Lung (tissue), 11 donors: ENCODE measurements at regions not wholly inside any gene's neighbourhood (a gene's known extent, or its start where the extent isn't known, plus 50 kb on each side); places are given as distances from the start of the nearest gene placed in this dataset.
A peak's percentile ranks its signal among the peaks of the same experiment; 100 is the strongest.

ENCODE experiments used
- ATAC-seq: fragments of 200-7000 bp; cut with Tn5 transposase; one replicate; pipeline ENCODE4 v1.9.1; 2020; ENCODE audit warnings: moderate number of reproducible peaks; ENCODE audit not compliant: insufficient read depth, low FRiP score
- DNase-seq, 3 donors: peaks; one replicate each; pipeline ENCODE4 v3.0.0-alpha.2; 2013 to 2017
- H3K27ac ChIP-seq, 2 donors: one replicate each; pipeline ENCODE4 v1.5.1; 2013; ENCODE audit warnings: mild to moderate bottlenecking in 2 of 2, moderate library complexity in 2 of 2, control low read depth in 1 of 2, inconsistent platforms in 1 of 2, low read depth in 1 of 2, low read length in 1 of 2
- H3K27me3 ChIP-seq, 3 donors: one replicate each; pipeline ENCODE4 v1.5.1; 2013; ENCODE audit warnings: low read length in 2 of 3; ENCODE audit not compliant: control insufficient read depth in 3 of 3, insufficient read depth in 3 of 3
- H3K36me3 ChIP-seq, 4 donors: one replicate each; pipeline ENCODE4 v1.5.1; 2013; ENCODE audit warnings: low read length in 4 of 4, mild to moderate bottlenecking in 1 of 4, moderate library complexity in 1 of 4; ENCODE audit not compliant: control insufficient read depth in 4 of 4, insufficient read depth in 4 of 4
- H3K4me1 ChIP-seq, 5 donors: one replicate each; pipeline ENCODE4 v1.5.1; 2013; ENCODE audit warnings: low read length in 5 of 5, mild to moderate bottlenecking in 2 of 5, moderate library complexity in 1 of 5; ENCODE audit not compliant: control insufficient read depth in 5 of 5, insufficient read depth in 5 of 5
- H3K4me3 ChIP-seq: one replicate; pipeline ENCODE4 v1.5.1; 2013; ENCODE audit warnings: mild to moderate bottlenecking, control low read depth, moderate library complexity
- H3K9ac ChIP-seq, 2 donors: one replicate each; pipeline ENCODE4 v1.5.1; 2013; ENCODE audit warnings: low read length in 2 of 2, control low read depth in 1 of 2; ENCODE audit not compliant: insufficient read depth in 1 of 2
- H3K9me3 ChIP-seq, 4 donors: one replicate each; pipeline ENCODE4 v1.5.1; 2013; ENCODE audit warnings: low read length in 3 of 4, mild to moderate bottlenecking in 1 of 4, moderate library complexity in 1 of 4; ENCODE audit not compliant: control insufficient read depth in 4 of 4, insufficient read depth in 3 of 4
- WGBS, 2 donors: extraction: QIAGEN DNeasy Blood & Tissue Kit; methylation state at CpG; one replicate each; pipeline ENCODE4 v1.1.7; 2013; 5-methylcytosine and 5-hydroxymethylcytosine counted together
- TF ChIP-seq, protein P1 (sequence below): IDR thresholded peaks from 2 replicates; pipeline ENCODE4 v1.5.1; 2012; ENCODE audit warnings: mild to moderate bottlenecking; ENCODE audit errors: control extremely low read depth, extremely low read depth
- donor health status: control.
- donor health status: control.
- donor health status: Bipolar disorder and iron deficiency.
- donor health status: healthy.
- donor health status: DM: yes; HTN: yes; CAD: no.

DNA sequence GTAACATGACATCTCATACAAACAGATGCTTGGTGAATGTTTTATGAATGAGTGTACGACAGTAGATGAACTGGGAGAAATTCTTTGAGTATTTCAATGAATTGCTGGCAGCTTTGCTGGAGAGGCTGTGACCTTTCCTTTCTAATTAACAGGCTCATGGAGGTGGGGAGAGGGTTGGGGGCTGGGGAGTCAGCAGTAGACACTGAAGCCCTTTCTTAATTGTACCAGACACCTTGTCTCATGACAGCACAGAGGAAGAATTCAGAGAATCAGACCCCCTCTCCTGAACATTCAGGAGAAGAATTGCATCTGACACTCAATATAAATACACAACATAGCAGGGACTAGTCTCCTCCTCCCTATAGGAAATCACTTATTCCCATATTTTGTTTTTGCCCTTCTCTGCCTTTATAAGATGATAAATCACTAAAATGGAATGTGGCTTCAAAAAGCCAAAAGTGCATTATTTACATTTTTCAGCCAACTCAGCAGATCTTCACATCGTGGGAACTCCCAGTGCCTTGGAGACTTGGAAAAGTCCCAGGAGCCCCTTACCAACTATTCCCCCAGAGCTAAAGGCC is 66.2 kb upstream of the TPM1 start:
- H3K9ac ChIP-seq, result no peak overlapping the region
- TF ChIP-seq, protein P1, sequence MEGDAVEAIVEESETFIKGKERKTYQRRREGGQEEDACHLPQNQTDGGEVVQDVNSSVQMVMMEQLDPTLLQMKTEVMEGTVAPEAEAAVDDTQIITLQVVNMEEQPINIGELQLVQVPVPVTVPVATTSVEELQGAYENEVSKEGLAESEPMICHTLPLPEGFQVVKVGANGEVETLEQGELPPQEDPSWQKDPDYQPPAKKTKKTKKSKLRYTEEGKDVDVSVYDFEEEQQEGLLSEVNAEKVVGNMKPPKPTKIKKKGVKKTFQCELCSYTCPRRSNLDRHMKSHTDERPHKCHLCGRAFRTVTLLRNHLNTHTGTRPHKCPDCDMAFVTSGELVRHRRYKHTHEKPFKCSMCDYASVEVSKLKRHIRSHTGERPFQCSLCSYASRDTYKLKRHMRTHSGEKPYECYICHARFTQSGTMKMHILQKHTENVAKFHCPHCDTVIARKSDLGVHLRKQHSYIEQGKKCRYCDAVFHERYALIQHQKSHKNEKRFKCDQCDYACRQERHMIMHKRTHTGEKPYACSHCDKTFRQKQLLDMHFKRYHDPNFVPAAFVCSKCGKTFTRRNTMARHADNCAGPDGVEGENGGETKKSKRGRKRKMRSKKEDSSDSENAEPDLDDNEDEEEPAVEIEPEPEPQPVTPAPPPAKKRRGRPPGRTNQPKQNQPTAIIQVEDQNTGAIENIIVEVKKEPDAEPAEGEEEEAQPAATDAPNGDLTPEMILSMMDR, result no peak

DNA sequence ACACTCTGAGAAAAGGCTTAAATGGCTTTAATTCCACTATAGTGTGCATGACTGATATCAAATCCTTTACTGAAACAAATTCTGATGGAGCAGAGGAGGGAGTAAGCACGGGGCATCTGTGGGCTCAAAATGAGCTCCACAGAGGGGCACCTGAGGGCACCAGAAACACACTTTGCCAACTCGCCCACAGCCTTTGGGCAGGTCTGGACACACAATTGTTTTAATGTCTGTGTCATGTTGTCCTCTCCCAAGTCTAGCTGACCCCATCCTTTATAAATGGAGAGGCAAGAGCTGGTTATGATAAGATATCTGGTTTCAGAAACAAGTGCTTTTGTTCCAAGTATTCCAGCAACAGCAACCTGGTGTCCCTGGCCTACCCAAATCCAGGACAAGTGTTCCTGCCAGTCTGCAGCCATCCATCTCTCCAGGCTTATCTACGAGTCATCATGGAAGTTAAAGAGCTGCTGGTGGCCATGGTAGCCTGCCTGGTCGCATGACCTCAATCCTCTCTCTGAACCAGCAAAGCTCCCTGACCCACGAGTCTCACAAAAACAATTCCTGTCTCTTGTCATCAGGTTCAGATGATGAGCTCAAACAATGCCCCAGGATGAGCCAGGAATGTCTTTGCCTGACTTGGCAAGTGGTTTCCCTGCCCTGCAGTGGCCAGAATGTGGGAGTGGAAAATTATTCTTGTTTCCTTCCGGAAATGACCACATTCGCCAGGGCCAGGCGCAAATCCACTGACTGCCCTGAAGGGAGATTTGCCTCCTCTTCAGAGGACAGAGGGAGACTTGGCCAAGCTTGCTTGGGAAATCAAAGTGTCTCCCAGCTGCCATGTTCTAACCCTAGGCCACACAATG is 64.4 kb upstream of the TPM1 start:
- TF ChIP-seq, protein P1, result no peak
- no peak for ATAC-seq
- Histone ChIP-seq H3K36me3 (no peaks in the 10 kb centered on the region), H3K9ac (no peak overlapping the region), H3K4me1 (peaks cover 0 to 5% (median 0%) of the 10 kb centered on the region in 5 donors), H3K27me3 (no peaks in the 10 kb centered on the region), H3K4me3 (no peak overlapping the region), H3K9me3 (peaks cover 0 to 2% (median 0%) of the 10 kb centered on the region in 4 donors), H3K27ac (no peak overlapping the region)
- 82 to 89% methylated on average over 8 of the region's 8 CpGs for WGBS, 2 donors
- no peak for DNase-seq

More for the DNA sequence above, 66.2 kb upstream of the TPM1 start:
- ATAC-seq (no peak), DNase-seq (peak in 1 of 3 donors; percentile 23)
- H3K4me3 ChIP-seq, result no peak overlapping the region
- no peak overlapping the region for H3K27ac ChIP-seq
- peaks cover 0 to 2% (median 0%) of the 10 kb centered on the region in 4 donors for H3K9me3 ChIP-seq
- no peaks in the 10 kb centered on the region for H3K27me3 ChIP-seq
- 54 to 73% methylated on average over 2 of the region's 2 CpGs for WGBS, 2 donors
- no peaks in the 10 kb centered on the region for H3K36me3 ChIP-seq
- H3K4me1 ChIP-seq, result peaks cover 0 to 5% (median 0%) of the 10 kb centered on the region in 5 donors

GRCh38 chr15:62979252-62979651 is 63.3 kb upstream of the TPM1 start:
- peaks cover 0 to 5% (median 0%) of the 10 kb centered on the region in 5 donors for H3K4me1 ChIP-seq
- H3K36me3 ChIP-seq, result no peaks in the 10 kb centered on the region
- H3K4me3 ChIP-seq, result no peak overlapping the region
- ATAC-seq (no peak), DNase-seq (no peak)
- no peaks in the 10 kb centered on the region for H3K27me3 ChIP-seq
- H3K9me3 ChIP-seq, result peaks cover 0 to 2% (median 0%) of the 10 kb centered on the region in 4 donors
- TF ChIP-seq, protein P1, result no peak
- 75 to 88% methylated on average over 1 of the region's 1 CpG for WGBS, 2 donors
- no peak overlapping the region for H3K9ac ChIP-seq
- no peak overlapping the region for H3K27ac ChIP-seq
